B cell (primary cell): ENCODE measurements at regions not wholly inside any gene's neighbourhood (a gene's known extent, or its start where the extent isn't known, plus 50 kb on each side); places are given as distances from the start of the nearest gene placed in this dataset.

ENCODE experiments used
- ATAC-seq: fragments of 200-7000 bp; cut with Tn5 transposase; one replicate; pipeline ENCODE4 v1.10.0; 2021; ENCODE audit warnings: low read depth, mild to moderate bottlenecking, moderate number of reproducible peaks, moderate library complexity
- CTCF ChIA-PET: fragments of 350-600 bp; sonication (Branson Sonifier 250); formaldehyde crosslinking; loops from one replicate; lab custom pipeline; 2021; ENCODE audit warnings: antibody characterized with exemption, inconsistent platforms; lab: Charles Lee
- POLR2A ChIA-PET: fragments of 350-600 bp; sonication (Branson Sonifier 250); formaldehyde crosslinking; loops from one replicate; lab custom pipeline; 2021; ENCODE audit warnings: antibody characterized with exemption; lab: Charles Lee
- DNase-seq: peaks from one replicate; pipeline ENCODE4 v3.0.0; 2013
- H2AFZ ChIP-seq: 2 replicates; pipeline ENCODE4 v1.6.1; 2012; ENCODE audit warnings: mild to moderate bottlenecking, low read depth, low read length; ENCODE audit not compliant: insufficient read depth, poor library complexity, severe bottlenecking
- H3K27ac ChIP-seq, 2 donors: 1 replicate in 1 of 2; 2 replicates in 1 of 2; pipeline ENCODE4 v1.5.1; 2012 to 2013; ENCODE audit warnings: low read length in 2 of 2, mild to moderate bottlenecking in 2 of 2, moderate library complexity in 1 of 2
- H3K27me3 ChIP-seq, 4 experiments: fragments of 200-600 bp in 1 of 4; sonication (generic) in 1 of 4; replicated peaks in 1 of 4; 1 replicate in 2 of 4; 2 replicates in 2 of 4; pipeline versions ENCODE4 v1.6.1 to v1.7.0; 2013 to 2016; ENCODE audit warnings: low read length in 3 of 4, mild to moderate bottlenecking in 2 of 4, mixed read lengths in 1 of 4, moderate library complexity in 1 of 4; ENCODE audit not compliant: insufficient read depth in 4 of 4, control insufficient read depth in 3 of 4; ENCODE audit errors: control extremely low read depth in 1 of 4
- H3K36me3 ChIP-seq, 2 experiments: replicated peaks in 1 of 2; 1 replicate in 1 of 2; 2 replicates in 1 of 2; pipeline versions ENCODE4 v1.6.1 to v1.7.1; 2013; ENCODE audit warnings: low read length in 1 of 2; ENCODE audit not compliant: insufficient read depth in 2 of 2, control insufficient read depth in 1 of 2; ENCODE audit errors: control extremely low read depth in 1 of 2, extremely low read depth in 1 of 2
- H3K4me1 ChIP-seq, 2 donors: fragments of 200-600 bp in 1 of 2; sonication (generic) in 1 of 2; 1 replicate in 1 of 2; 2 replicates in 1 of 2; pipeline versions ENCODE4 v1.5.1 to v1.6.1; 2013 to 2017; ENCODE audit warnings: low read length in 2 of 2; ENCODE audit not compliant: control insufficient read depth in 2 of 2, insufficient read depth in 2 of 2
- H3K4me2 ChIP-seq: replicated peaks from 2 replicates; pipeline ENCODE3; 2012; ENCODE audit warnings: mild to moderate bottlenecking, low read depth, low read length; ENCODE audit not compliant: poor library complexity, severe bottlenecking
- H3K4me3 ChIP-seq, 5 experiments: fragments of 200-600 bp in 1 of 5; sonication (generic) in 1 of 5; 1 replicate in 3 of 5; 2 replicates in 2 of 5; pipeline versions ENCODE4 v1.5.1 to v1.7.0; 2011 to 2016; ENCODE audit warnings: low read length in 4 of 5, mild to moderate bottlenecking in 4 of 5, low read depth in 2 of 5, control low read depth in 1 of 5, moderate library complexity in 1 of 5; ENCODE audit not compliant: insufficient read depth in 1 of 5; ENCODE audit errors: control extremely low read depth in 1 of 5, extremely low read depth in 1 of 5
- H3K79me2 ChIP-seq: fragments of 200-600 bp; sonication (generic); one replicate; pipeline ENCODE4 v1.6.0; 2016; ENCODE audit warnings: low read length; ENCODE audit not compliant: control insufficient read depth, insufficient read depth
- H3K9ac ChIP-seq: fragments of 200-600 bp; sonication (generic); 2 replicates; pipeline ENCODE4 v1.6.1; 2017; ENCODE audit warnings: mild to moderate bottlenecking, low read length, moderate library complexity
- H3K9me3 ChIP-seq, 3 donors: one replicate each; pipeline versions ENCODE4 v1.6.1 to v1.7.1; 2013; ENCODE audit warnings: low read length in 2 of 3; ENCODE audit not compliant: control insufficient read depth in 2 of 3, insufficient read depth in 1 of 3; ENCODE audit errors: control extremely low read depth in 1 of 3
- H4K20me1 ChIP-seq: 2 replicates; pipeline ENCODE4 v1.6.0; 2012; ENCODE audit warnings: mild to moderate bottlenecking, low read length; ENCODE audit not compliant: insufficient read depth, control insufficient read depth, poor library complexity, severe bottlenecking
- H3K27ac Mint-ChIP-seq: one replicate; pipeline ENCODE4 v1.8.0; 2021; ENCODE audit warnings: mixed read lengths
- H3K27me3 Mint-ChIP-seq: one replicate; pipeline ENCODE4 v1.8.0; 2021; ENCODE audit warnings: mixed read lengths
- H3K4me1 Mint-ChIP-seq: one replicate; pipeline ENCODE4 v1.8.0; 2021; ENCODE audit warnings: mixed read lengths
- H3K4me3 Mint-ChIP-seq: one replicate; pipeline ENCODE4 v1.8.0; 2021; ENCODE audit warnings: mixed read lengths
- H3K9me3 Mint-ChIP-seq: one replicate; pipeline ENCODE4 v1.8.0; 2022; ENCODE audit warnings: mixed read lengths; ENCODE audit not compliant: insufficient read depth
- CTCF ChIP-seq: fragments of 200-600 bp; IDR thresholded peaks from one replicate; pipeline ENCODE4 v1.8.0; 2022; ENCODE audit warnings: antibody characterized with exemption, mild to moderate bottlenecking
- EZH2 ChIP-seq: IDR thresholded peaks from 2 replicates; pipeline ENCODE4 v1.6.1; 2012; ENCODE audit warnings: borderline replicate concordance, low read depth, mild to moderate bottlenecking, moderate library complexity, low read length; ENCODE audit not compliant: insufficient read depth, poor library complexity, severe bottlenecking
- WGBS: methylation state at CpG from one replicate; pipeline ENCODE4 v1.1.5; 2013; ENCODE audit warnings: missing lambda C conversion rate; ENCODE audit not compliant: insufficient coverage; 5-methylcytosine and 5-hydroxymethylcytosine counted together
- intact Hi-C: fragments of 100-400 bp; cut with micrococcal nuclease; formaldehyde crosslinking; loops from one replicate; pipeline ENCODE4 v1.10.0; 2022

GRCh38 chr16:72645538-72645937 lies 402.4 kb downstream of the ZFHX3 start:
- H3K27me3 ChIP-seq: no peaks in the 10 kb centered on the region
- H3K4me1 ChIP-seq: peaks cover 0 to 5% of the 10 kb centered on the region in 2 donors
- ChIA-PET POLR2A (no interaction called here), CTCF (no interaction called here)
- no peaks in the 10 kb centered on the region for H3K36me3 ChIP-seq
- H3K4me3 Mint-ChIP-seq: no peak overlapping the region
- H3K27me3 Mint-ChIP-seq: no peaks in the 10 kb centered on the region
- no peak overlapping the region for H3K9ac ChIP-seq
- no peak for TF ChIP-seq CTCF
- no peak for TF ChIP-seq EZH2
- DNase-seq (no peak), ATAC-seq (no peak)
- intact Hi-C loops: no loop called here
- peaks cover 0 to 9% (median 0%) of the 10 kb centered on the region in 3 donors for H3K9me3 ChIP-seq
- 94% methylated on average over 3 of the region's 3 CpGs for WGBS
- no peak overlapping the region for H3K4me3 ChIP-seq
- no peaks in the 10 kb centered on the region for H3K9me3 Mint-ChIP-seq
- no peak overlapping the region for H3K27ac ChIP-seq
- H3K4me1 Mint-ChIP-seq: peaks cover 7% of the 10 kb centered on the region
- H2AFZ ChIP-seq: no peak overlapping the region
- H3K4me2 ChIP-seq: no peak overlapping the region
- no peaks in the 10 kb centered on the region for H3K79me2 ChIP-seq
- no peak overlapping the region for H3K27ac Mint-ChIP-seq
- H4K20me1 ChIP-seq: no peaks in the 10 kb centered on the region

- H3K9me3 ChIP-seq: peaks cover 0 to 10% (median 0%) of the 10 kb centered on the region in 3 donors
- no peak overlapping the region for H3K27ac ChIP-seq
- peaks cover 0 to 5% of the 10 kb centered on the region in 2 donors for H3K4me1 ChIP-seq
- H3K4me3 Mint-ChIP-seq: no peak overlapping the region
- TF ChIP-seq EZH2 (no peak), CTCF (no peak)
- no peak overlapping the region for H3K4me3 ChIP-seq
- H4K20me1 ChIP-seq: no peaks in the 10 kb centered on the region
- DNase-seq (no peak), ATAC-seq (no peak)
- ChIA-PET POLR2A (no interaction called here), CTCF (no interaction called here)
- intact Hi-C loops: no loop called here
- H3K79me2 ChIP-seq: no peaks in the 10 kb centered on the region
- H3K27me3 ChIP-seq: no peaks in the 10 kb centered on the region
- no peaks in the 10 kb centered on the region for H3K27me3 Mint-ChIP-seq
- H3K4me1 Mint-ChIP-seq: peaks cover 7% of the 10 kb centered on the region
- no peaks in the 10 kb centered on the region for H3K36me3 ChIP-seq
- H3K9me3 Mint-ChIP-seq: no peaks in the 10 kb centered on the region
- no peak overlapping the region for H3K4me2 ChIP-seq
- H3K27ac Mint-ChIP-seq: no peak overlapping the region
- H2AFZ ChIP-seq: no peak overlapping the region
- no peak overlapping the region for H3K9ac ChIP-seq
Observed at GRCh38 chr16:72644911-72645310, 403.0 kb downstream of the ZFHX3 start.
